ENCODE measurements at regions not wholly inside any gene's neighbourhood (a gene's known extent, or its start where the extent isn't known, plus 50 kb on each side); places are given as distances from the start of the nearest gene placed in this dataset.

DNA sequence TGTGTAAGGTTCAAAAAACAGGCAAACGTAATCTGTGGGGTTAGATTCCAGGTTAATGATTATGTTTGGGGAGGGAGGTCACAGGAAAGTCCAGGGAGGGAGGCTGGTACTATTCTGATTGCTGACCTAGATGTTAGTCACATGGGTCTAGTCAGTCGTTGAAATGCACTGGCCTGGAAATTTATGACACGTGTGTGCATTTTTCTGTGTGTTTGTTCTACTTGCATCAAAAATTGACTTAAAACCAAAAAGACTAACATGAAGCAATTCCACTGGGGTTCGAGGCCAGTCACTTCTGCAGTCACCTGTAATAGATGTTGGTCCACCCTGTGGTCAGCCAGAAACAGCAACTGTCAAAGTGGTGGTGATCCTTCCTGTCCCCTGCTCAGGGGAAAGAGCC is 104.2 kb upstream of the MLN start:
- in situ Hi-C loops (cut with HindIII; ENCODE audit: low pct_ligation_motif_present, low sequenced_read_pairs): no loop called here
- peaks cover under 1% of the 10 kb centered on the region for H3K27me3 ChIP-seq (replicated peaks)
- TF ChIP-seq, protein P1, sequence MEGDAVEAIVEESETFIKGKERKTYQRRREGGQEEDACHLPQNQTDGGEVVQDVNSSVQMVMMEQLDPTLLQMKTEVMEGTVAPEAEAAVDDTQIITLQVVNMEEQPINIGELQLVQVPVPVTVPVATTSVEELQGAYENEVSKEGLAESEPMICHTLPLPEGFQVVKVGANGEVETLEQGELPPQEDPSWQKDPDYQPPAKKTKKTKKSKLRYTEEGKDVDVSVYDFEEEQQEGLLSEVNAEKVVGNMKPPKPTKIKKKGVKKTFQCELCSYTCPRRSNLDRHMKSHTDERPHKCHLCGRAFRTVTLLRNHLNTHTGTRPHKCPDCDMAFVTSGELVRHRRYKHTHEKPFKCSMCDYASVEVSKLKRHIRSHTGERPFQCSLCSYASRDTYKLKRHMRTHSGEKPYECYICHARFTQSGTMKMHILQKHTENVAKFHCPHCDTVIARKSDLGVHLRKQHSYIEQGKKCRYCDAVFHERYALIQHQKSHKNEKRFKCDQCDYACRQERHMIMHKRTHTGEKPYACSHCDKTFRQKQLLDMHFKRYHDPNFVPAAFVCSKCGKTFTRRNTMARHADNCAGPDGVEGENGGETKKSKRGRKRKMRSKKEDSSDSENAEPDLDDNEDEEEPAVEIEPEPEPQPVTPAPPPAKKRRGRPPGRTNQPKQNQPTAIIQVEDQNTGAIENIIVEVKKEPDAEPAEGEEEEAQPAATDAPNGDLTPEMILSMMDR (IDR thresholded peaks at IDR 0.05; ENCODE audit: low read depth, low read length, missing control alignments): no peak
- no peak overlapping the region for H3K4me3 ChIP-seq (ENCODE audit: low read depth, low read length)
- DNase-seq: no peak
- H3K27ac ChIP-seq: no peak overlapping the region
- no peaks in the 10 kb centered on the region for H3K36me3 ChIP-seq (replicated peaks)

DNA sequence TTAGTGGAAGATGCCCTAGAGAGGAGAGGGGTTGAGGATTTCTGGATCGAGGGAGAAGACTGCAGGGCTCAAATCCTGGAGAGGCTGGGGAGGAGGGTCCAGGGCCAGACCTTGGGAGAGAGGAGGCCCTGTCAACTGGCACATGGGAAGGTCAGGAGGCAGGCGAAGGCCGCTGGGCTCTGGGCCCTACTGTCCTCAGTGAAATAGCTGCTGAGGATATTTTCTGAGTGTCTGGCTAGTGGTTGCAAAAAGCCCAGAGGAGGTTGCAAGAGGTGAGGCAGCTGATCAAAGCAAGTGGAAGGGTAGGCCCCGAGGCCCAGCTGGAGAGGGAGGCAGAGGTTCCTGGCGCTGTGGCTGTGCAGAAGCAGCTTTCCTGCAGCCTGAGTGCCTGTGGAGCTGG is 103.4 kb upstream of the MLN start:
- Histone ChIP-seq H3K27ac (no peak overlapping the region), H3K36me3 (replicated peaks) (no peaks in the 10 kb centered on the region), H3K4me3 (ENCODE audit: low read depth, low read length) (no peak overlapping the region), H3K27me3 (replicated peaks) (peaks cover 2% of the 10 kb centered on the region)
- DNase-seq: no peak
- TF ChIP-seq, protein P1 (IDR thresholded peaks at IDR 0.05; ENCODE audit: low read depth, low read length, missing control alignments): no peak
- in situ Hi-C loops (cut with HindIII; ENCODE audit: low pct_ligation_motif_present, low sequenced_read_pairs): no loop called here

DNA sequence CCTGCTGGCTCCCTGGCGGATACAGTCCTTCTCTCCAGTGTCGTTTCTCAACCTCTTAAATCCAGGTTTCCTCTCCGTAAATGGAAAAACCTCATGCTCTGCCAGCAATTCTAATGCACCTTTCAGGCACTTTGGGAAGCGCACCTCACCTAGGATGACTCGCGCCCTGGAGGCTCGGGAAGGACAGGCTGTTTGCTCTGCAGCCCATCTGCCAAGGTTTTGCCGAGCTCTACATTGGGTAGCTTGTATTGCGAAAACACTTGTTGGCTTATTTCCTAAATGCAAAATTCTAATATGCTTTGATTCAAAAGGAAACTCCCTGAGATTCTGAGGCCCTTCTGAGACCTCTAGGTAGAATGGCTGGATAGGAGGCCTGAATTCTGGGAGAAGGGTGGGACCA is 102.6 kb upstream of the MLN start:
- Histone ChIP-seq H3K36me3 (replicated peaks) (no peaks in the 10 kb centered on the region), H3K27ac (no peak overlapping the region), H3K27me3 (replicated peaks) (peaks cover 2% of the 10 kb centered on the region), H3K4me3 (ENCODE audit: low read depth, low read length) (no peak overlapping the region)
- no peak for DNase-seq
- TF ChIP-seq, protein P1 (IDR thresholded peaks at IDR 0.05; ENCODE audit: low read depth, low read length, missing control alignments): no peak
- in situ Hi-C loops (cut with HindIII; ENCODE audit: low pct_ligation_motif_present, low sequenced_read_pairs): no loop called here

DNA sequence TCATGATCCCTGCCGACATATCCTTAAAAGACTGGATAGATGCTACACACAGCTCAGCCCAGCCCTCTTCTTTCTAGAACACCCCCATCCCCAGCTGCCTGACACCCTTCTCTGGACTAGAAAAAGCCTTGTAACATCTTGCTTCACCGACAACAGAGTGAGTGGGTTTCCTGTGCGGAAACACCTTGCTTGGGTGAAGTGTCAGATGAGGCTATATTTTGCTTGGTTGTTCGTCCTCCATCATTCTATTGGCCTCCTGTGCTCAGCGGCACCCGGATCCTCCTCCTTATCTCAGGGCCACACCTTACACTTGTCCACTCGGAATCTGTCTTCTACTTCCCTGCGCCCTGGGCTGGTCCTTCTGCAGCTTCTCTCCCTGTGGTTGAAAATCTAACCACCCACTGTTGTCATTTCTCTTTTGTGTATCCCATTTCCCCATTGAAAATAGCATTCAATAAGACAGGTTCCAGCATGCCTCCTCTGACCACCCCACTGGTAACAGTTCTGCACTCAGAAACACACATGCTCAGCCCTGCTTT is 101.3 kb upstream of the MLN start:
- Histone ChIP-seq H3K36me3 (replicated peaks) (no peaks in the 10 kb centered on the region), H3K4me3 (ENCODE audit: low read depth, low read length) (no peak overlapping the region), H3K27me3 (replicated peaks) (peaks cover 2% of the 10 kb centered on the region), H3K27ac (no peak overlapping the region)
- TF ChIP-seq, protein P1 (IDR thresholded peaks at IDR 0.05; ENCODE audit: low read depth, low read length, missing control alignments): no peak
- no peak for DNase-seq
- in situ Hi-C loops (cut with HindIII; ENCODE audit: low pct_ligation_motif_present, low sequenced_read_pairs): no loop called here

DNA sequence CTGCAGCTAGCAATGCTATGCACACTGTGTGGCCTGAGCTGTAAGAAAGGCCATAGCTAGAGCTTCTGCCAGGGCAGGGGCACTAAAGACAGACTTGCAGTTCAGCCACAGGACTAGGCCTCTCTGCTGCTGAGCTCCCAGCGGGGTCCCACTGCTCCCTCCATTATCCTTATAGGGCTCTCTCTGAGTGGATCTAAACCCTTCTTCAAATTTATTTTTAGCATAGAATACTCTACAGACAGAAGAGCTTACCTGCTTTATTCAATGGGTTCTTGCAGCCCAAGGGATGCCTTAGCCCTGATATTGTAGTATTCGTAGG is 100.9 kb upstream of the MLN start:
- Histone ChIP-seq H3K4me3 (ENCODE audit: low read depth, low read length) (no peak overlapping the region), H3K27ac (no peak overlapping the region), H3K36me3 (replicated peaks) (no peaks in the 10 kb centered on the region), H3K27me3 (replicated peaks) (peaks cover 2% of the 10 kb centered on the region)
- in situ Hi-C loops (cut with HindIII; ENCODE audit: low pct_ligation_motif_present, low sequenced_read_pairs): no loop called here
- TF ChIP-seq, protein P1 (IDR thresholded peaks at IDR 0.05; ENCODE audit: low read depth, low read length, missing control alignments): no peak
- DNase-seq: no peak

DNA sequence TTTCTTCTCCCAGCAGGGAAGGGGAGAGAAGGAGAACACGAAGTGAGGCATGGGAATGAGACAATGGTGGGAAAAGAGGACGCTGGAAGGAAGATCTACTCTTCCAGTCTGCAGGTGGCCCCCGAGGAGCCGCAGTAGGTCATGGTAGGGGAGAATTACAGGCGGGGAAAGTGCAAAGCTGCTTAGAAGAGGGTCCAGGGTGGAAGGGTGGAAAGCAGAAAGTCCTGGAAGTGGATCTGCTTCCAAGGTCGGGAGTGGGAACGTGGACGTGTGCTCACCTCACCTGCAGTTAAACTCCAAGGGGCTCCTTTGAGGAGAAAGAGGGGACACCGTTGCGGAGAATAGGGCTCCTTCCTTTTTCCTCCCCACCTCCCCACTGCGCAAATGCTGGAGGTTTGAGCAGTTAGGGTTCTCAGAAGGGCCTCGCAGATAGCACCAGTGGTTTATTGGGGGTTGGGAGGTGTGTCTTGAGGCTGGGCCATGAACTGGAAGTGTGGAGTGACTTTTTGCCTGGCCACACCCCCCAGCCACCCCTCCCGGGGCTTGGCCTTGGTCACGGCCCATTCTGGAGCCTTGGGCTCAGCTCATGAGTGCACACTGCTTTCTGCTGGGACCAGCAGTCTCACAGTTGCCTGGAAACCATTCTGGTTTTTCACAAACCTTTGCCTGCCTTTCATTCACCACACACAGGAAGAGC is 100.4 kb upstream of the MLN start:
- no peak for DNase-seq
- in situ Hi-C loops (cut with HindIII; ENCODE audit: low pct_ligation_motif_present, low sequenced_read_pairs): no loop called here
- Histone ChIP-seq H3K4me3 (ENCODE audit: low read depth, low read length) (no peak overlapping the region), H3K36me3 (replicated peaks) (no peaks in the 10 kb centered on the region), H3K27me3 (replicated peaks) (peaks cover 2% of the 10 kb centered on the region), H3K27ac (no peak overlapping the region)
- TF ChIP-seq, protein P1 (IDR thresholded peaks at IDR 0.05; ENCODE audit: low read depth, low read length, missing control alignments): no peak

Data from brain microvascular endothelial cell (primary cell).